ENCODE measurements at regions not wholly inside any gene's neighbourhood (a gene's known extent, or its start where the extent isn't known, plus 50 kb on each side); places are given as distances from the start of the nearest gene placed in this dataset.

DNA sequence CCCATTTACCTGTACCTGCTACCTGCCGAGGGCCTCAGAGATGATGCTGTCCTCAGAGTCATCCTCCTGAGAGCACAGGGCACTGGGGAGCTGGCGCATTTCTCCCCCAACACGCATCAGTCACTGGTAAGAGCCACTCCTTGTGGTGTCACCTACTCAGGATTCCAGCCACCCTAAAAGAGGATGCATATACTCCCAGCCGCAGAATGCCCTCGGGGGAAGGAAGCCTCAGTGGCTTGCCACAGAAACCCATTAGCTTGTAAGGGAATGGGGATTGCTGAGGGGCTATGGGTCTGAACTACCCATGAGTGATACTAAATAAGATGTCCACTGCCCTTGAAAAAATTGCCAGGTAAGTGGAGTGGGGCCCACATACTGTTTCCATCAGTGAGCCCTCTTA lies 279.2 kb downstream of the WDR11 start:
- TF ChIP-seq, protein P1, sequence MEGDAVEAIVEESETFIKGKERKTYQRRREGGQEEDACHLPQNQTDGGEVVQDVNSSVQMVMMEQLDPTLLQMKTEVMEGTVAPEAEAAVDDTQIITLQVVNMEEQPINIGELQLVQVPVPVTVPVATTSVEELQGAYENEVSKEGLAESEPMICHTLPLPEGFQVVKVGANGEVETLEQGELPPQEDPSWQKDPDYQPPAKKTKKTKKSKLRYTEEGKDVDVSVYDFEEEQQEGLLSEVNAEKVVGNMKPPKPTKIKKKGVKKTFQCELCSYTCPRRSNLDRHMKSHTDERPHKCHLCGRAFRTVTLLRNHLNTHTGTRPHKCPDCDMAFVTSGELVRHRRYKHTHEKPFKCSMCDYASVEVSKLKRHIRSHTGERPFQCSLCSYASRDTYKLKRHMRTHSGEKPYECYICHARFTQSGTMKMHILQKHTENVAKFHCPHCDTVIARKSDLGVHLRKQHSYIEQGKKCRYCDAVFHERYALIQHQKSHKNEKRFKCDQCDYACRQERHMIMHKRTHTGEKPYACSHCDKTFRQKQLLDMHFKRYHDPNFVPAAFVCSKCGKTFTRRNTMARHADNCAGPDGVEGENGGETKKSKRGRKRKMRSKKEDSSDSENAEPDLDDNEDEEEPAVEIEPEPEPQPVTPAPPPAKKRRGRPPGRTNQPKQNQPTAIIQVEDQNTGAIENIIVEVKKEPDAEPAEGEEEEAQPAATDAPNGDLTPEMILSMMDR (IDR thresholded peaks at IDR 0.05), result no peak
- TF ChIP-seq POLR2A (IDR thresholded peaks at IDR 0.05) (no peak), EP300 (IDR thresholded peaks at IDR 0.05; ENCODE audit: low read depth) (no peak), POLR2AphosphoS5 (IDR thresholded peaks at IDR 0.05) (no peak)
